HG02759 (cell line): ENCODE measurements at regions not wholly inside any gene's neighbourhood (a gene's known extent, or its start where the extent isn't known, plus 50 kb on each side); places are given as distances from the start of the nearest gene placed in this dataset.
"Not testable (repeated sequence)": the region's sequence is repeated elsewhere in the genome, so short reads cannot be mapped to it uniquely, and the experiment has no call there.

Source experiments
- ATAC-seq: cut with Tn5 transposase; IDR thresholded peaks from one replicate; pipeline ENCODE4 v1.9.1; 2021; ENCODE audit warnings: mild to moderate bottlenecking, moderate library complexity; ENCODE audit not compliant: unreplicated experiment

DNA sequence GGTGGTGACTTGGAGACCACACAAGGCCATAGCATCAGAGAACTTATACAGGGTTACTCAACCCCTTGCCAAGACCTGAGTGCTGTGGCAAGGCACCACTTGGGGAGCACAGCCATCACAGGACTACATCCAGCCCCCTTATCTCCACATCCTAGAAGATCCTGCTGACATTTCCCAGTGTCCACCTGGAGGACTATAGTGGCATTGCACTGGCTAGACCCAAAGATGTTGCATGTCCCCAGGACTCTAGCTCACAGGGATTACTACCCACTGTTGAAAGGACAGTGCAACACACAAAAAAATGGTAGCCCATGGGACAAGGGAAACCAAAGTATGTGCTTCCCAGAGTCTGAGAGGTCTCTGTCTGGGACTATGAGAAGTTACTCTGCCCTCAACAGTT is 411.1 kb upstream of the NUDT12 start:
- ATAC-seq, result no peak

- not testable (repeated sequence) for ATAC-seq
Measured at GRCh38 chr5:103966295-103966694, 403.7 kb upstream of the NUDT12 start.

GRCh38 chr5:103962023-103962422 is 399.4 kb upstream of the NUDT12 start:
- no peak for ATAC-seq

DNA sequence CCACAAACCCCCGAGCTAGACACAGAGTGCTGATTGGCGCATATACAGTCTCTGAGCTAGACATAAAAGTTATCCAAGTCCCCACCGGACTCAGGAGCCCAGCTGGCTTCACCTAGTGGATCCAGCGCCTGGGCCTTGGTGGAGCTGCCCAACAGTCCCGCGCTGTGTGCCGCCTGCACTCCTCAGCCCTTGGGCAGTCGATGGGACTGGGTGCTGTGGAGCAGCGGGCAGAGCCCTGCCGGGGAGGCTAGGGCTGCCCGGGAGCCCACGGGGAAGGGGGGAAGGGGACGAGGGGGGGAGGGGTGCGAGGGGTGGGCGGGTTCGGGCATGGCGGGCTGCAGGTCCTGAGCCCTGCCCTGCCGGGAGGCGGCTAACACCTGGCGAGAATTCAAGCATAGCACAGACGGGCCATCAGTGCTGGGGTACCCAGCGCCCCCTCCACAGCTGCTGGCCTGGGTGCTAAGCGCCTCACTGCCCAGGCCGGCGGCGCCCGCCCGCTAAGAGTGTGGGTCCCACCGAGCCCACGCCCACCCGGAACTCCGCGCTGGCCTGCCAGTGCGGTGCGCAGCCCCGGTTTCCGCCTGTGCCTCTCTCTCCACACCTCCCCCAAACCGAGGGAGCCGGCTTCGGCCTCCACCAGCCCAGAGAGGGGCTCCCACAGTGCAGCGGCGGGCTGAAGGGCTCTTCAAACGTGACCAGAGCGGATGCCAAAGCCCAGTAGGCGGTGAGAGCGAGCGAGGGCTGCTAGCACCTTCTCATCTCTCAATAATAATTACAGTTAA is 391.2 kb upstream of the NUDT12 start:
- ATAC-seq, result no peak

- no peak for ATAC-seq
Measured at GRCh38 chr5:103951776-103952175, 389.2 kb upstream of the NUDT12 start.

DNA sequence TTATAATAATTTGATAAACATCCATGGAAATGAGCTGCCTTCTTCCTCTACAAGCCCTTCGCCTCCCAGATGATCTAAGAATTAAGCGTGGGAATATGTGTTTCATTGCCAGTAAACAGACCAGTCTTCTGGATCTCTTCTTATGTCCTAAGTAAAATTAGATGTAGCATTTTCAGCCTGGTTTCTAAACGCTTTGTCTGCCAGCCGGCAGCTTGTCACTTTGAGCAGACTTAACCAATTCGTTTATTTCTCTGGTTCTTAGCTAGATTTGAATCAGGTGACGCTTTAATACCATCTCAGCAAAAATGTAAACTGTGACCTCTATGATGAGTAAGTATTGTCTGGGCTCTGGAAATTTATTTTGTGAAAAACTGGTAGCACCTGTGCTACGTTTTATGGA is 380.6 kb upstream of the NUDT12 start:
- no peak for ATAC-seq

GRCh38 chr5:103942587-103943186 is 380.1 kb upstream of the NUDT12 start:
- ATAC-seq, result no peak

GRCh38 chr5:103941596-103941995 is 379.0 kb upstream of the NUDT12 start:
- no peak for ATAC-seq

DNA sequence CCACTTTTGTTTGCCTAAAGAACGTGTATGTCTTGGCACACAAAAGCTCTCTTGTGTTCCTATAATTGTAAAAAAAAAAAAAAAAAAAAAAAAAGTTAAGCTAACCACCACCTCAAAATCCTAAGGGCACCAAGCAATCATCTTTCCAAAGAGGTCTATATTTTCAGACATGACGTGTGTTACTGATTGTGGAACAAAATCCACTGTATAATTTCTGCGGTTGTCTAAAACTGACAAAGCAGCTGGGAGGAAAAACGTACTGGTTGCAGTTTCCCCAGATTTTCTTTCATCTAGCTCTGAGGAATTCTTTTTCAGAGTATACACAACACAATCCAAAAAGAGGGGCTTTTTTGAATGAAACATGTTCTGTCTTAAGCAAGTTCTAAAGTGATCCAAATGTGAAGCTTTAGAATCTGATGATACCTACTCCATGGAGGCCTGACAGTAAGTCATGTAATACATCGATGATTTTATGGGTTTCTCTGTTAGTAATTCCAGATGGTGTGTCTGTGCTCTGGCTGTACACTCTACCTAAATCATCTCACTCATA is 375.6 kb upstream of the NUDT12 start:
- ATAC-seq, result no peak

GRCh38 chr5:103929338-103930013 is 366.9 kb upstream of the NUDT12 start:
- no peak for ATAC-seq

GRCh38 chr5:103927739-103928138 is 365.1 kb upstream of the NUDT12 start:
- ATAC-seq, result no peak

GRCh38 chr5:103923616-103924168 is 361.1 kb upstream of the NUDT12 start:
- ATAC-seq, result no peak

DNA sequence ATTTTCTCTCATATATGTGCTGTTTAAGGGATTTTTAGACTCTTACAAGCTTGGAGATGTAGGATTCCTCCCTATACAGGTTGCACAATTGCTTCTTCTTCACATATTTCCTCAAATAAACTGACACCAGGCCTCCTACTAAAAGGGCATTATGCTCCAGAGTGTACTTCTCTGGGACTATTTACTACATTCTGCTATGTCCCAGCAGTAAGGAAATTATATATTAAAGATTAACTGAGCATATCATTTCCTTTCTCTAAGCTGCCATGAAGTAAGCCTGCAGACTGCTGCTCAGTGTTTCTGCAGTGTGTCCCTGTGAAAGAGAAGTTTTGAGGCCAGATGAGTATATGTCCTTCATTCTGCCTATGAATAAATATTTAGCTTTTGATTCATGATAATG is 356.9 kb upstream of the NUDT12 start:
- ATAC-seq, result no peak

GRCh38 chr5:103918668-103919367 is 356.2 kb upstream of the NUDT12 start:
- ATAC-seq, result no peak

DNA sequence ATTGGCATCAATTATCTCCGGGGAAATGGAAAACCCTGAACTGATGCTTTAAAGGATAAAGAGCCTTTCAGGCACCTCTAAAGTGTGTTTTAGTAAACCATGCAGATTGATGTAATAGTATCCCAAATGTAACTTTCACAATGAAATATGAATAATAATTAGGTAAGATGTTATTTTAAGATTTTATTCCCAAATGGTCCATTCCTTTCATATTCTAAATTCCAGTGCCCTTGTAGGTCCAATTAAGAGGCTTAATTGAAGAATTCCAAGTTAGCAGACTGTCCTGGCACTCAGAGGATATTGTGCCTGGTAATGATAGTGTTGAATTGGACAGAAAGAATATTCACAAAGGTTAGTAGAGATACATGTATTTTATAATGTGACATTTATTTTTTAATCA is 352.5 kb upstream of the NUDT12 start:
- no peak for ATAC-seq

- ATAC-seq, result no peak
Measured at GRCh38 chr5:103910786-103911185, 348.2 kb upstream of the NUDT12 start.

GRCh38 chr5:103910011-103910410 is 347.4 kb upstream of the NUDT12 start:
- ATAC-seq, result no peak

DNA sequence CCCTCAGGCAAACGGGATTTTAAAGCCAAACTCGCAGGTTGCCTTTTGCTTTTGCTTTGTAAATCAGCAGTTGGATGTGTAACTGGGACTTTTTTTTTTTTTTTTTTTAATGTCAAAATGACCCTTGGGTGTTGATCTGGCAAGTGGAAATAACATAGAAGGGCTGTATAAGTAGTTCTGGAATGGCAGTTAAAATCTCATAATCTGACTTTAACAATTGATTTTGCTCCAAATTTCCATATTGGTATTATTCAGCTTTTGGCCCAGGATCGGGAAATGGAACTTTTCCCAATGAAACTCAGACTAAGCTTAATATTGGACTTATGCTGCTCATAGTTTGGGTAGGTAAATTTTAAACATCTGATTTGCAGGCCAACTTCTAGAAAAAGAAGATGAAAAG is 346.8 kb upstream of the NUDT12 start:
- ATAC-seq, result no peak

- no peak for ATAC-seq
Measured at GRCh38 chr5:103908336-103909080, 345.9 kb upstream of the NUDT12 start.

- no peak for ATAC-seq
Measured at GRCh38 chr5:103907001-103907400, 344.4 kb upstream of the NUDT12 start.
